GM12865 (cell line): ENCODE measurements at regions not wholly inside any gene's neighbourhood (a gene's known extent, or its start where the extent isn't known, plus 50 kb on each side); places are given as distances from the start of the nearest gene placed in this dataset.
"Not testable (repeated sequence)": the region's sequence is repeated elsewhere in the genome, so short reads cannot be mapped to it uniquely, and the experiment has no call there.

Experiments used
- DNase-seq: peaks from one replicate; pipeline ENCODE4 v3.0.0; 2010; ENCODE audit warnings: low read depth
- H3K4me3 ChIP-seq: 2 replicates; pipeline ENCODE4 v1.5.1; 2011; ENCODE audit warnings: mild to moderate bottlenecking, low read depth, low read length, control low read depth
- CTCF ChIP-seq: IDR thresholded peaks from 2 replicates; pipeline ENCODE4 v1.5.1; 2011; ENCODE audit warnings: low read length, control low read depth, low read depth, inconsistent platforms; ENCODE audit not compliant: insufficient read depth; ENCODE audit errors: missing control alignments

DNA sequence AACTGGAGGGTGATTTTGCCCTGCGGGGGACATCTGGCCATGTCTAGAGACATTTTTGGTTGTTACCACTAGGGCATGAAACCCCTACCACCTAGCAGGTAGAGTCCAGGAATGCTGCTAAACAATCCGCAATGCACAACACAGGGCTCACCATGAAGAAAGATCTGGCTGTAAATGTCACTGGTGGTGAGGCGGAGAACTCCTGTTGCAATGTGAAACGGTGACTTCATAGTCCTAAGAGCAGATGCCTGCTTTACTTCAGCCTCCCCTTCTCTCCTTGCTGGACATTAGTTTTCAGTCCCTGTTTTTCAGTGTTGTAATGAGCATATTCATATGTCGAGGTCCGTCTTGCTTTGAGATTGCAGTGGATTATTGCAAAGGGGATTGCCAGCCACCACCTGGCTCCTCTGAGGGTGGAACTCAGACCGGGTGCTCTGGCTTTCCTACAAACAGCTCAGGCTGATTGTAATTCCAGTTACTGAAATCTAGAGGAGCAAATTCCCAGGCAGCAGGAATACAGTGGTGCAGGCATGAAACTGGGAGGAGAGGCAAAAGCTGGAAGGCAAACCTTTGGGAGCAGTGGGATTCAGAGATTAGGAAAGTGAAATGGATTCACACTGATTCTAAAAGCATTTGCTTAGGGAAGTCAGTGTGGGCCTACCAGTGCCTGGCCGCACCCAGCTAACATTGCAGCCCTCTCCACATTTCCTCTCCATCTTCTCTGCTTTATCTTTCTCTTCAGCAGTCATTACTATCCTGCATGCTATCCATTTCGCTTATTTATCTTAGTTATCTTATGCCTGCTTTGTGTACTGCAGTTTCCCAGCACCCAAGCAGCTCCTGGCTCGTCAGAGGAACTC lies 76.1 kb upstream of the PCDH8 start:
- DNase-seq, result no peak
- H3K4me3 ChIP-seq, result no peak overlapping the region
- TF ChIP-seq CTCF, result no peak

- TF ChIP-seq CTCF, result no peak
- no peak for DNase-seq
- no peak overlapping the region for H3K4me3 ChIP-seq
These were observed 74.5 kb upstream of the PCDH8 start for GRCh38 chr13:52922961-52923360.

DNA sequence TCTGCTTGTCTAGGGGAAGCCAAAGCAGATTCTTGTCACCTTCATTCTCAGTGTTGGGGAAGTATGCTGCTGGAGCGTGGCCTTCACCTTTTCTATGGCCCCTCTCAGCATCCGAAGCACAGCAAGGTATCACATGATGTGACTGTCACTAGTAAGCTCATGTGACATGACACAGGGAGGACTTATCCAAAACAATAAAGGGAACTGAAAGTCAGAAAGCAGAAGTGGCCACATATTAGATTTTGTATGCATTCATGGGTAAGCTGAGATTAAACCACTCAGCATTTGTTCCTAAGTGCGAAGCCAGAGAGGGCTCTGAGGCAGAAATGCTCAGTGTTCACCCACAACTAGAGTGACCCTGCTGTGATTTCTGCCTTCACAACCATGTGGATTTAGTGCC lies 72.8 kb upstream of the PCDH8 start:
- peak; percentile 74 for DNase-seq
- no peak for TF ChIP-seq CTCF
- no peak overlapping the region for H3K4me3 ChIP-seq

GRCh38 chr13:52916486-52916990 lies 68.1 kb upstream of the PCDH8 start:
- TF ChIP-seq CTCF, result no peak
- H3K4me3 ChIP-seq, result no peak overlapping the region
- DNase-seq, result no peak

DNA sequence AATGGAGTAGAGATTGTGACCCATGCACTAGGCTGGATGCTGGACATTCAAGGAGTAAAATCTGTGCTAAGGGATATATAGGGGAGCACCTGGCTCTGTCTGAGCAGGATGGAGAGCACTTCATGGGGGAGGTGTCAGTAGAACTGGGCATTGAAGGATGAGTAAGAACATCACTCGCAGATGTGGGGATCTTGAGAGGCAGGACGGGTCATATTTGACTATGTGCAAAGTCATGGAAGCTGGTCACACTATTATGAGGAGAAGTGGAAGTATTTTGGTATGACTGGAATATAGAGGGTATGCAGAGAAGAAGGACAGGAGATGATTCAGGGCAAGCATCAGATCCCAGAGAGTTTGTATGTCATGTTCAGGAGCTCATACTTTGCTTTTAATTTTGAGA lies 62.9 kb upstream of the PCDH8 start:
- TF ChIP-seq CTCF, result no peak
- no peak overlapping the region for H3K4me3 ChIP-seq
- no peak for DNase-seq

DNA sequence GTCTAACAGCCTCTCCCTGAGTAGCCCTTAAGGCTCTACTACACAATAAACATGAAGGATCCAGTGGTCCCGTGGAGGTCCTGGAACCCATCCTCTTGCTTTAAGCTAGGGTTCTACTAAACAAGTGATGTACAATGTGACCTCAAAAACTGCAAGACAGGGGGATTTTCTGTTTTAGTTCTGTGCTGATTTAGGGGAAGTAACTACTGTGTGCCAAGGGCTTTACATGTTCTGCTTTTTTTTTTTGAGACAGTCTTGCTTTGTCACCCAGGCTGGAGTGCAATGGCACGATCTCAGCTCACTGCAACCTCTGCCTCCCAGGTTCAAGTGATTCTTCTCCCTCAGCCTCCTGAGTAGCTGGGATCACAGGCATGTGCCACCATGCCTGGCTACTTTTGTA lies 61.9 kb upstream of the PCDH8 start:
- not testable (repeated sequence) for DNase-seq, H3K4me3 ChIP-seq

GRCh38 chr13:52906122-52906903 lies 57.9 kb upstream of the PCDH8 start:
- no peak for TF ChIP-seq CTCF
- DNase-seq, result no peak
- no peak overlapping the region for H3K4me3 ChIP-seq
